DND-41 (cell line): ENCODE measurements at regions not wholly inside any gene's neighbourhood (a gene's known extent, or its start where the extent isn't known, plus 50 kb on each side); places are given as distances from the start of the nearest gene placed in this dataset.

Experiments
- EZH2 ChIP-seq: IDR thresholded peaks from 3 replicates; pipeline ENCODE4 v1.6.1; 2012; ENCODE audit warnings: borderline replicate concordance, low read depth, mild to moderate bottlenecking, moderate library complexity, low read length, inconsistent platforms; ENCODE audit not compliant: severe bottlenecking
- TF ChIP-seq, protein P1 (sequence below): IDR thresholded peaks from 2 replicates; pipeline ENCODE4 v1.5.1; 2012; ENCODE audit warnings: borderline replicate concordance, low read length, moderate library complexity, mild to moderate bottlenecking; ENCODE audit not compliant: poor library complexity, severe bottlenecking; ENCODE audit errors: extremely low read depth

DNA sequence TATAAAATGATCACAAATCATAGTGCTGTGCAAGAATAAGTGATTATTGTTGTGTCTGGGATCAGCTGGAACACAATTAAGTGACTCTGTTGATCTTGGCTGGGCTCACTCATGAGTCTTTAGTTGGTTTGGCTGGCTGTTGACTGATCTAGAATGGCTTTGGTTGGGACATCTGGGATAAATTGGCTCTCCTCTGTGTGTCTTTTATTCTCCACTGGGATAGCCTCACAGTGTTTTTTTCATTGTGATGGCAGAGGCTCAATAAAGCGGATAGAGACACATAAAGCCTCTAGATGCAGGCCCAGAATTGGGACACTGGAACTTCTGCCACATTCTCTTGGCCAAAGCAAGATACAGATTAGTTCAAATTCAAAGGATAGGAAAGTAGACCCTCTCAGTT lies 735.6 kb downstream of the PDCD6IP start:
- TF ChIP-seq, protein P1, sequence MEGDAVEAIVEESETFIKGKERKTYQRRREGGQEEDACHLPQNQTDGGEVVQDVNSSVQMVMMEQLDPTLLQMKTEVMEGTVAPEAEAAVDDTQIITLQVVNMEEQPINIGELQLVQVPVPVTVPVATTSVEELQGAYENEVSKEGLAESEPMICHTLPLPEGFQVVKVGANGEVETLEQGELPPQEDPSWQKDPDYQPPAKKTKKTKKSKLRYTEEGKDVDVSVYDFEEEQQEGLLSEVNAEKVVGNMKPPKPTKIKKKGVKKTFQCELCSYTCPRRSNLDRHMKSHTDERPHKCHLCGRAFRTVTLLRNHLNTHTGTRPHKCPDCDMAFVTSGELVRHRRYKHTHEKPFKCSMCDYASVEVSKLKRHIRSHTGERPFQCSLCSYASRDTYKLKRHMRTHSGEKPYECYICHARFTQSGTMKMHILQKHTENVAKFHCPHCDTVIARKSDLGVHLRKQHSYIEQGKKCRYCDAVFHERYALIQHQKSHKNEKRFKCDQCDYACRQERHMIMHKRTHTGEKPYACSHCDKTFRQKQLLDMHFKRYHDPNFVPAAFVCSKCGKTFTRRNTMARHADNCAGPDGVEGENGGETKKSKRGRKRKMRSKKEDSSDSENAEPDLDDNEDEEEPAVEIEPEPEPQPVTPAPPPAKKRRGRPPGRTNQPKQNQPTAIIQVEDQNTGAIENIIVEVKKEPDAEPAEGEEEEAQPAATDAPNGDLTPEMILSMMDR: no peak
- TF ChIP-seq EZH2: no peak
